Fibroblast of skin of right biceps (primary cell): ENCODE measurements at regions not wholly inside any gene's neighbourhood (a gene's known extent, or its start where the extent isn't known, plus 50 kb on each side); places are given as distances from the start of the nearest gene placed in this dataset.
A peak's percentile ranks its signal among the peaks of the same experiment; 100 is the strongest.

ENCODE experiments used
- DNase-seq: peaks from one replicate; pipeline ENCODE4 v3.0.0-alpha.2; 2013

DNA sequence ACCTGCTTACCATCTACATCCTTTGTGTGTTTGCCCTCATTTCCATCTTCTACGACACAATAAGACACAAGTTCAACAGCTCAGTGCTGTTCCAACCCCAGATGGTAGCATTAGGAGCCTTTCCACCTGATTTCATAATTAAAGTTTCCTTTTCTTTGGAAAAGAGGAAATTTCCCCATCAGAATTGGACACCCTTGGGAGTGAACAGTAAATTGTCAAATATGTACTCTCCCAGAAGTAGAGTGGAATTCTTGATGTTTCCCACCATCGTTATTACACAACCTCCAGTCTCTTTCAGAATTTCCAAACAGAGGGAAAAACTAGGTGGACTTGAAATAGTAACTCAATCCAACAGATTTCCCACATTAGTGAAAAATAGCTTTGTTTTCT is 337.6 kb upstream of the OR4E1 start:
- DNase-seq, result no peak

DNA sequence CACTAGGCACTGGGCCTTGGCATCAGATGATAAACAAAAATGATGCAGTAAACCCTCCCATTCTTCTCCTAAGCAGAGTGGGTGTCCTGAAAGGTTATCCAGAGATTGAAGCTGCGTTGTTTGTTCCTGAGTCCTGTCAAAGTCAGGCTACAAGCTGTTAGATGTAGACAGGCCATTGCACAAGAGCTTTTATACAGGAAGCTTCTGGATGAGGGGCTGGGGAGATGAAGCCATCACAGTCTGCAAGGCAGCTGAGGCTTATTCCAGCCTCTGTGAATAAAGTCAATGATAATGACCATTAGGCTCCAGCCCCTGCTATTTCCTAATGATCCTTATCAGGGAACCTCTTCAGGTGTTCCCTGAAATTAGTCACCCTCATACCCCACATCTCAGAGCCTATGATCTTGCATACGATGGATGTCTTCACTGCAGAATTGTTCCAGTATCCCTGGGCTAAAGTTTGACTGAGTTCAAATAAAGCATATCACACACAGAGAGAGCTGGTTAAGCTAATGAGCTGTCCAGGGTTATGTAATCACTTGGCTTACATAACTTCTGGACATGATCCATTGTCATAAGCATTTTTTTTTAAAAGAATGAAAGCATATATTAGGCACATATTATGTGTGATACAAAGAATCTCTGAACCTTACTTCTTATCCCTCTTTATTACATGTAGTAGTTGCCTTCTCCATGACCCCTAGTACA is 337.1 kb upstream of the OR4E1 start:
- DNase-seq, result no peak

DNA sequence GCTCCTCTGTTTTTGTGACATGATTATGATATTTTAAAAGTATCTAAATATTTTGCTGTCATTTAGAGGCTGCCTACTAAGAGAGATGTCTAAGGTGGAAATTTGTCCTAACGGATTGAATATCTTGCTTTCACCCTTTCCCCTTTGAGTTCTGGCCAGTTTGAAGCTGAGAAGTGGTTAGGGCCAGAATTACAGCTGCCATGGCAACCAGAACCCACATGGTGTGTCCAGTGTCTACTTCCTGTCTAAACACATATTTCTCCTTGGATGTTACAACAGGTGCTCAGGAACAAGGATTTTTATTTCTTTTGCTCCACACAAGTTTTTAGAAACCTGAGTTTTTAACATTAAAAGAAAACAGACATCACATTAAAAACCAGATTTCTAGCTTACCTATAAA is 335.1 kb upstream of the OR4E1 start:
- DNase-seq, result no peak

DNA sequence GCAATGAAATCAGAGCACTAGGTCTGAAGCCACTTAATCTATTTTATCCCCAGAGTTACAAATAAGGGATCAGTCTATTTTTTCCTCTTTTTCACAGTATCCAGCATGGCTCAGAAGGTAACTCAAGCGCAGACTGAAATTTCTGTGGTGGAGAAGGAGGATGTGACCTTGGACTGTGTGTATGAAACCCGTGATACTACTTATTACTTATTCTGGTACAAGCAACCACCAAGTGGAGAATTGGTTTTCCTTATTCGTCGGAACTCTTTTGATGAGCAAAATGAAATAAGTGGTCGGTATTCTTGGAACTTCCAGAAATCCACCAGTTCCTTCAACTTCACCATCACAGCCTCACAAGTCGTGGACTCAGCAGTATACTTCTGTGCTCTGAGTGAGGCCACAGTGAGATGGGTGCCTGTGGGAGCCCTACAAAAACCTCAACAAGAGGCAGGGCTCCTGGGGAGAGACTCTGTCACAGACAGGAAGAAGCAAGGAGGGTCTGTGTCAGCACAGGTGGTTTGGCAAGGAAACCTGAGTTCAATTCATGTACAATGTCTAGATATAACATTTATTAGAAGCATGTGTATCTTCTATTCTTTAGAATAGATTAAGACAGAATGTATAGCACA is 334.3 kb upstream of the OR4E1 start:
- DNase-seq, result no peak

DNA sequence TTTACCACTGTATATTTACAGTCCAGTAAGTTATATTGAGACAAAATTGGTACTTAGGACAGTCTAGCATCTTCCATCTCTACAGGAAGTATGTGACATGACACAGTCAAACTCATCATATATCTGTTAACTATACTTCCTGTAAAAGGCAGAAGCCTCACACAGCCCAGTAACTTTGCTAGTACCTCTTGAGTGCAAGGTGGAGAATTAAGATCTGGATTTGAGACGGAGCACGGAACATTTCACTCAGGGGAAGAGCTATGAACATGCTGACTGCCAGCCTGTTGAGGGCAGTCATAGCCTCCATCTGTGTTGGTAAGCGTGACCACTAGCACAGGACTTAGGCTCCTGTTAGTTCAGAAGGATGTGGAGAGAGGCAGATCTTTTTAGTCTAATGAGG is 333.7 kb upstream of the OR4E1 start:
- DNase-seq, result no peak

DNA sequence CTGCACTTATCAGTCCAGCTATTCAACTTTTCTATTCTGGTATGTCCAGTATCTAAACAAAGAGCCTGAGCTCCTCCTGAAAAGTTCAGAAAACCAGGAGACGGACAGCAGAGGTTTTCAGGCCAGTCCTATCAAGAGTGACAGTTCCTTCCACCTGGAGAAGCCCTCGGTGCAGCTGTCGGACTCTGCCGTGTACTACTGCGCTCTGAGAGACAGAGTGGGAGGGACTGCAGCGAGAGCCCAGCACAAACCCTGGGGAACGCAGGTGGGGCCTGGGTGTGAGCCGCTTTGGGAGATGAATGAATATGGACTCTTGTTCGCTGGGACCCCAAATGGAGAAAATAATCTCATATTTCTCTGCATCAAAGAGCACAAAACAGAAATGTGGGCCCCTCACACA is 329.8 kb upstream of the OR4E1 start:
- DNase-seq, result no peak

DNA sequence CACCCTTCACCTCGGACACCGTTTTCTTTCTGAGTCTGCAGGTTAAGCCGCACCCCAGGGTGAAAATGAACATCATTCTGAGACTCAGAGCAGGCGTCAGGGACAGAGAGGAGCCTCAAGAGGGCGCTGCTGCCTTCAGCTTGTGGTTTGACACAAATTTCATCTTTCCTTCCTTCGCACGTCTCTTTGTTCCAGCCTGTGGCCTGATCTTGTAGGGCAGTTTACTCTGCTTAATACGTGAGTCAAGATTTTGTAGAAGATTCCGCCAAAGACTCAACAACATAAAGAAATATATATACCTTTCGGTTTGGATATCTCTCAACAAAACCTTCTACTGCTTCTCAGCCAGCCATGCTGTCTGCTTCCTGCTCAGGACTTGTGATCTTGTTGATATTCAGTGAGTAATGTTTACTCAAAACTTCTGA is 329.3 kb upstream of the OR4E1 start:
- no peak for DNase-seq

DNA sequence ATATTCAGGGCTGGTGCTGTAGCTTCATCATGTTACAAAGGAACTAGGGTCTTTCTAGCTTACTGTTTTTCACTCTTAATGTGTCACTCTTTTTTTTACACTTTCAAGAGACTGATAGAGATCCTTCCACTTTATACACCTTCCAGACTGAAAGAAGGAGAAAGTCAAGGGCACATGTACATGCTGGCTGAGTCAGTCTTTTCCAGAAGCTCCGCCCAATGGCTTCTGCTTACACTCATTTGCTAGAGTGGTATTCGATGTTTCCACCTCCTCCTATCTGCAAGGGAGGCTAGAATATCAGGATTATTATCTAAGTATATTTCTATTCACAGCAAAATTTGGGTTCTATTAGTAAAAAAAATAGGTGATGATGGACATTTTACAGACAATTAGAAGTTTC is 325.8 kb upstream of the OR4E1 start:
- DNase-seq, result no peak

DNA sequence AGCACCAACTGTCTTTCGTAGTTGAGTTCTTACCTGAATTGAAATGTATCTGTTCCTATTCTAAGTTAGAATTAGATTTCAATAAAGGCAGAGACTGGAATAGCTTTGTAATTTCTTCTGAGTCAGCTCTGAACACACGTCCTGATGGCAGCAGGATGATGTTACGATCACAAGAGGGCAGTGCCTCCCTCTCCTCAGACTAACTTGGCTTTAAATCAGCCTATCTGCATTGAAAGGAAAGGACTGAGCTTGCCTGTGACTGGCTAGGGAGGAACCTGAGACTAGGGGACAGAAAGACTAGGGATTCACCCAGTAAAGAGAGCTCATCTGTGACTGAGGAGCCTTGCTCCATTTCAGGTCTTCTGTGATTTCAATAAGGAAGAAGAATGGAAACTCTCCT is 323.7 kb upstream of the OR4E1 start:
- DNase-seq, result no peak

DNA sequence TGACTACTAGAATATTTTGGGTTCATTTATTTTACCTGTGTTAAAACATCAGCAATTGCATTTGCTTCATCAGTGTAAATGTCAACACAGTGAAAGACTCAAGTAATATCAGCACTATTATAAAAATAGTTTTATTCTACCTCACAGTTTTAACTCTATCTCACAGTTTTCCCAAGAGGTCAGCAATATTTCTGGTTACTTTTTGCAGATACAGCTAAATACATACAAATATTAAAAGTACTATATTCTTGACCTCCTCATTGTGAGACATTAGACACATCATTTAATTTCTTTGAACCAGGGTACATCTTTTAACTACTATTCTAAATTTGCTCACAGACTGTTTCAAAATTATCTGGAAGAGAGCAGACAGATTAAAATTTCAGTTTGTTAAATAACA is 321.7 kb upstream of the OR4E1 start:
- DNase-seq, result no peak

DNA sequence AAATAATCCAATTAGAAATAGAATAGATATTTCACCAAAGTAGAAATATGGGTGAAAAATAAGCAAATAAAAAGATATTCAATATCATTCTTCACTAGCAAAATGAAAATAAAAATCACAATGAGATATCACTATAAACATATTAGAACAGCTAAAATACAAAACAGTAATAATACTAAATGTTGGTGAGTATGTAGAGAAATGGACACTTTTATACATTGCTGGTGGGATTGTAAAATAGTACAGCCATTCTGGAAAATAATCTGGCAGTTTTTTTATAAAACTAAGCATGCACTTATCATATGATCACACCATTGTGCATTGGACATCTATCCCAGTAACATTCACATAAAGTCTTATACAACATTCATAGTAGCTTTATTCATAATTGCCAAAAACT is 320.2 kb upstream of the OR4E1 start:
- DNase-seq, result no peak

DNA sequence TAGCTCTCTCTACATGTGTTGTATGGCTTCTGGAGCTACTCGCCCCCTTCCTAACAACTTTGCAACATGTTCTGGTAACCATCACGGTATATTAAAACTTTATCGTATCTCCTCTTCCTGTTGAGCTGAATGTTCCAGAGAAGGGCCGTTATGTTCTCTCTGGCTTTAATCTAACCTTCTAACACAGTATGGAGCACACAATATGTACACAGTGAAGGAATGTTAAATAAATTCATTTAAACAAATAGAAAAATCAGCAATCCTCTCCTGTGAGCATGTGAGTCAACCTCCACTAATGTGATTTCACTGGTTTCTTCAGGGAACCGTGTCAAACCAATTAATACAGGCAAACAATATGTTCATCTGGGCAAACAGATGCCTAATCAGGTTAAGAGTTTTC is 319.5 kb upstream of the OR4E1 start:
- DNase-seq, result no peak

DNA sequence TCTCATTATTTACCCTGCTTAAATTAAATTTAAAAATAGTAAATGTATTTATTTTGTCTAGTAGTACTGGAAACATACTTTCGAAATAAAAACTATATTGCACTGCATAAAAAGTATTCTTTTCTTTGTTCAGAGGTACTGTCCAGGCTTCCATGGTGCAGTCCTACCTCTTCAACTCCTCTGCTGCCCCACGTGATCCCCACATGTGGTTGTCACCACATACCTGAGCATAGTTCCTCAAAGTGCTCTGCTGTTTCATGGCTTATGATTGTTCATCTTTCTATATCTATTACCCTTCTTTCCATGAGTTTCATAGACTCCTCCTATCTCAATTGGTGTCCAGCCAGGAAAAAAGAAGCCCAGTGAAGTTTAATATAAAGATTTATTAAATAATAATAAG is 317.5 kb upstream of the OR4E1 start:
- DNase-seq, result no peak

DNA sequence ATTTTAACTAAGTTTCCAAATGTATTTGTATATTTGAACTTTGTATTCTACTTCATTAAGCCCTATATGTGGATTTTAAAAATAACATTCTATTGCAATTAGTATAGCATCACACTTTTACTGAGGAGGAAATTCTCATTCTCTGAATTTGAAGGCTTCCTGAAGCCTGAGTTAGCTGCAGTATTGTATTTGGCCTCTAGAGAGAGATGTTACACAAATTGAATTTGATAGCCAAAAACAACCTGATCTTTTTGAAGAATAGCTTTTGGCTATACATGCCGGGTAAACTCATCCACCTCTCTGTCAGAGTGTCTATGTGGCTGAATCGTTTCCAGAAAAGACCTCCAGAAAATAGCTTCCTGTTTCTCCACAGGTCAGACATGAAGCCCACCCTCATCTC is 316.5 kb upstream of the OR4E1 start:
- no peak for DNase-seq

DNA sequence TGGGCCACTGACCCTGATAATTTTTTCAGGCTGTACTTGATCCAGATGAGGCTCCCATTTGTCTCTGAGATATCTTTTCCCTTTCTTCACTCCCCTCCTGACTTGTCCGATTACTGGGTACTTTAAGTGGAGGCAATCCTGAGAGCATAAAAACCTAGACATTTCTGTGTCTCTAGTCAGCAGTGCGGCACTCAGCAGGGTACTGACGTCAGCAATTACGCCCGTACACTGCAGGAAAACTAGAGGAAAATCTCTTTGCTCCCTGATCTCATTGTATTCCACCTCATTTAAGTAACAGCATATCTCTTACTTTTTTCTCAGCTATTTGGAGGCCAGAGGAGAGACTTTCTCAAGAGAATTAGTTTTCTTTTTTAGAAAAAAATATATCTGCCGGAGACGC is 315.5 kb upstream of the OR4E1 start:
- DNase-seq, result no peak

DNA sequence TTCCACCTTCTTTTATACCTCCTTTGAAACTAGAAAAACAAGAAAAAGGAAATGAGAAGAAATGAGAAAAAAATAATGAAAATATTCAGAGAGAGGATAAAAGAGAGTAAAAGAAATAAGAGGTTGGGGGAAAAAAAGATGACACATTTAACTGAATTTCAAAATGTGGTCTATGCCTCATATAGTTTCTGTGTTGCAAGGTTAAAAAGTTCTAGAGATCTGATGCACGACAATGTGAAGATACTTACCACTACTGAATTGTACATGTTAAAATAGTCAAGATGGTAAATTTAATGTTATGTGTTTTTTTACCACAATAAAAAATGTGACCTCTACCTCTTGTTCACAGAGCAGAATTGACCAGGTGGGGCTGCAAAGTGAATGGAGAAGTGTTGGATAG is 314.8 kb upstream of the OR4E1 start:
- DNase-seq, result no peak

DNA sequence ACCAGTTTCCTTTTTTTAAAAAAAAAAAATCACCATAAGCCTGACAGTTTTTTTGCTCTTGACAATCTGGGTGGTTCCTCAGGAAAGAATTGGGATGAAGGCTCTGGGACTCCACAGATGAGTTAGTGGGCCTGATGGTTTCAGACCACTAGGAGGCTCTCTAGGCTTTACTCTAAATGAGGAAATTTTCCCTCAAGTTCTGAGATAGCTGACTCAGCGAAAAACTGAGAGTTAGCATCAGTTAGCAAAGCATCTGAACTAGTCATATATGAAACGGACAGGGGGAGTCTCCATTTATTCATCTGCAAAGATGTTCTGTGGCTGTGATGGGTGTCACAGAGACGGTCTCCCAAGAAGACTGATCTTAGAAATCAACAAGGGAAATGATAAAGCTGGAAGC is 314.3 kb upstream of the OR4E1 start:
- DNase-seq, result peak; percentile 13

DNA sequence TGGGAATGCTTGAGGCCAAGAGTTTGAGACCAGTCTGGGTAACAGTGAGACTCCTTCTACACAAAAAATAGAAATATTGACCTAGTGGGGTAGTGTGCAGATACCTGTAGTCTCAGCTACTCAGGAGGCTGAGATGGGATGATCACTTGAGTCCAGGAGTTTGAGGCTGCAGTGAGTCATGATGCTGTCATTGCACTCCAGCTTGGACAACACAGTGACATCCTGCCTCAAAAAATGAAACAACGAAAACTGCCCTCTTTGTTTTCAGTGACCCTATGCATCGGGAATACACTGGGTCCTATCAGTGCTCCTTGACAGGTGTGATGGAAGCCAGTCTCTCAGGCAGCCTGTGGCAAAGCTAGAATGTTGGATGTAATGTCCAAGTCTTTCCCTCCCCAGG is 311.5 kb upstream of the OR4E1 start:
- DNase-seq, result no peak

DNA sequence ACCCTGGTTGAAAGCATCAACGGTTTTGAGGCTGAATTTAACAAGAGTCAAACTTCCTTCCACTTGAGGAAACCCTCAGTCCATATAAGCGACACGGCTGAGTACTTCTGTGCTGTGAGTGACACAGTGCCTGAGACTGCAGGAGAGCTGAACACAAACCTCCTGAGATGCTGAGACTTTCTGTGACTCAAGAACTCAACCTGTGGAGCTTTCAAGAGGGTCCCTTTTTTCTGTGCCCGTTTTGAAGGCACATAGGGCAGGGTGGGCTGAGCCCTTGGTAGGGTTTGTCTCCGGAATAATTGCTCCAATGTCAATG is 305.3 kb upstream of the OR4E1 start:
- no peak for DNase-seq

DNA sequence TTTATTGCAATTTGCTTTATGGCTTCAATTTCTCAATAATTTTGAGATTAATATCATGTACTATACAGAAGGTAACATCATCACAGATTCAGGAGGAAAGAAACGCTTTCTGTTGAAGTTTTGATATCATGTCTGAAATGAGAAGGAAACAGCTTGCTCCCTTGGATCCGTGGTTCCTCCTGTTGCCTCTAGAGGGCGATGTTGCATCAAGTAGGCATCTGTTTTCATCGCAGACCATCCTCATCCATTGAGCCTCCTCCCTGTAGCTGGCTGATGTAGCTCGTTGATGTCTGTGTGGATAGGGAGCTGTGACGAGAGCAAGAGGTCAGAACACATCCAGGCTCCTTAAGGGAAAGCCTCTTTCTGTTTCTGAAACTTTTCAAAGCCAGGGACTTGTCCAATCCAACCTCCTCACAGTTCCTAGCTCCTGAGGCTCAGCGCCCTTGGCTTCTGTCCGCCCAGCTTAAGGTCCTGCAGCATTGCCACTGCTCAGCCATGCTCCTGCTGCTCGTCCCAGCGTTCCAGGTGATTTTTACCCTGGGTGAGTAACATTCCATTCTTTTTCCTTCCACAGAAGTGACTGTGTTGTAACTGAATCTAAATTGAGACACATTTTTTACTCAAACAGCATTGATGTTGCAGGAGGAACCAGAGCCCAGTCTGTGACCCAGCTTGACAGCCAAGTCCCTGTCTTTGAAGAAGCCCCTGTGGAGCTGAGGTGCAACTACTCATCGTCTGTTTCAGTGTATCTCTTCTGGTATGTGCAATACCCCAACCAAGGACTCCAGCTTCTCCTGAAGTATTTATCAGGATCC is 304.8 kb upstream of the OR4E1 start:
- peak; percentile 6 for DNase-seq

DNA sequence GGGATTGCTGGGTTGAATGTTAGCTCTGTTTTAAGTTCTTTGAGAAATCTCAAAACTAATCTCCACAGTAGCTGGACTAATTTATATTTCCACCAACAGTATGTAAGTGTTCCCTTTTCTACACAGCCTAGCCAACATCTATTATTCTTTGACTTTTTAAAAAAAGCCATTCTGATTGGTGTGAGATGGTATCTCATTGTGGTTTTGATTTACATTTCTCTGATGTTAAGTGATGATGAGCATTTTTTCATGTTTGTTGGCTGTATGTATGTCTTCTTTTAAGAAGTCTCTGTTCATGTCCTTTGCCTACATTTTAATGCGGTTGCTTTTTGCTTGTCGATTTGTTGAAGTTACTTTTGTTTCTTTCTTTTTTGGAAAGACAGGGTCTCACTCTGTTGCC is 301.1 kb upstream of the OR4E1 start:
- no peak for DNase-seq

DNA sequence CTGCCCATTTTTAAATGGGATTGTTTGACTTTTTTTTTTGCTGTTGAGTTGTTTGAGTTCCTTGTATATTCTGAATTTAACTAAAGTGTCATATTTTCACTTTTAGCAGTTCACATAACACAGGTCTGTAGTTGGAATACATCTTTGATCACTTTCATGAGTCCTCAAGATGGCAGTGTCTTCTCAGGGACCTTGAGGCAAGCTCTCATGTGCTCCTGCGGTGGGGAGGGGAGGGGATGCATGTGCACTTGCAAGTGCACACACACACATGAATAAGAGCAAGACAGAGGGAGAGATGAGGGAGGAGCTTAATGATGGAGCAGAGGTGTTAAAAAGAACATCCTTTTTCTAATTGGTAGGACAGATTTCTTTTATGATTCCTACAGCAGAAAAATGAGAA is 291.4 kb upstream of the OR4E1 start:
- no peak for DNase-seq

DNA sequence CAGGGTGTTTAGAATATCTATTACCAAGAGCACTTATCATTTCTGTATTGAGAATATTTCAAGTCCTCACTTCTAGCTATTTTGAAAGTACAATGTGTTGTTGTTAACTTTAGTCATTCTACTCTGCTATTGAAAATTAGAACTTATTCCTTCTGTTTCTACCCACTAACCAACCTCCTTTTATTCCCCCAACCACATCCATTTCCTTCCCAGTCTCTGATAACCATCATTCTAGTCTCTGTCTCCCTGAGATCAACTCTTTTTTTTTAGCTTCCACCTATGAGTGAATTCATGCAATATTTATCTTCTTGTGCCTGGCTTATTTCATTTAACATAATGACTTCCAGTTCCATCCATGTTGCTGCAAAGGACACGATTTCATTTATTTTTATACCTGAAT is 290.6 kb upstream of the OR4E1 start:
- DNase-seq, result no peak

DNA sequence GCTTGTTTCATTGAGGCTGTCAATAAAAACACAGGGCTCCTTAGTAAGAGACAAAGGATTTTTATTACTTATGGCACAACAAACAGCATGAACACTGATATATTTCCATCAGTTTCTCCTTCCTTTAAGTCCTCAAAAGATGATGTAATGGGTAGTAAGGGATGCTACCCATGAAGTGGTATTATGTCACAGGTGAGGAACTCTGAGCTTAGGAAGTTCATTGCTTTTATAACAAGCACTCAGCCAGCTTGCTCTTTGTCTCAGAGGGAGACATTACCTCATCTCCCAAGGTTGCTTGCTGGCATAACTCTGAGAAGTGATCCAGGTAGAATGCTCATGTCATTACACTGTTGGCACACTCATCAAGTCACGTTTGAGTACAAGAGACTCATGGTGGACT is 287.0 kb upstream of the OR4E1 start:
- DNase-seq, result no peak

DNA sequence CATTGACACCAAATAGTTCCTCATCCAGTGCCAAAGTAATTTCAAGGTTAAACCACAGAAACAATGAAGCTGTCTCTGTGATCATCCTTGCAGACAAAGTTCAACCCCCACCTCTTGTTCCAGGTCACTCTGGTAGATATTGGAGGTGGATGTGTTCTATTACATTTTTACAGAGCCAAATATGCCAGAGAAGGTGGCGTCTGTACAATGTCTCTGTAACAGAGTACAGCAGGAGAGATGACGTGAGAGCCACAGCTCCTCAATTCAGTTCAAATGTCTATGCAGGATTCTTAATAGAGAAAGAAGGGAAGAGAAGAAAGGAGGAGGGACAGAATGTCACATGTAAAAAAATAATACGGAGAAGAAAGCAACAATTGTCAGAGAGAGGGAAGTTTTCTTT is 268.3 kb upstream of the OR4E1 start:
- DNase-seq, result no peak
